HG02885 (cell line): ENCODE measurements at regions not wholly inside any gene's neighbourhood (a gene's known extent, or its start where the extent isn't known, plus 50 kb on each side); places are given as distances from the start of the nearest gene placed in this dataset.
"Not testable (repeated sequence)": the region's sequence is repeated elsewhere in the genome, so short reads cannot be mapped to it uniquely, and the experiment has no call there.

ENCODE experiments used
- ATAC-seq: cut with Tn5 transposase; IDR thresholded peaks from one replicate; pipeline ENCODE4 v1.9.1; 2021; ENCODE audit warnings: mild to moderate bottlenecking; ENCODE audit not compliant: unreplicated experiment, poor library complexity

DNA sequence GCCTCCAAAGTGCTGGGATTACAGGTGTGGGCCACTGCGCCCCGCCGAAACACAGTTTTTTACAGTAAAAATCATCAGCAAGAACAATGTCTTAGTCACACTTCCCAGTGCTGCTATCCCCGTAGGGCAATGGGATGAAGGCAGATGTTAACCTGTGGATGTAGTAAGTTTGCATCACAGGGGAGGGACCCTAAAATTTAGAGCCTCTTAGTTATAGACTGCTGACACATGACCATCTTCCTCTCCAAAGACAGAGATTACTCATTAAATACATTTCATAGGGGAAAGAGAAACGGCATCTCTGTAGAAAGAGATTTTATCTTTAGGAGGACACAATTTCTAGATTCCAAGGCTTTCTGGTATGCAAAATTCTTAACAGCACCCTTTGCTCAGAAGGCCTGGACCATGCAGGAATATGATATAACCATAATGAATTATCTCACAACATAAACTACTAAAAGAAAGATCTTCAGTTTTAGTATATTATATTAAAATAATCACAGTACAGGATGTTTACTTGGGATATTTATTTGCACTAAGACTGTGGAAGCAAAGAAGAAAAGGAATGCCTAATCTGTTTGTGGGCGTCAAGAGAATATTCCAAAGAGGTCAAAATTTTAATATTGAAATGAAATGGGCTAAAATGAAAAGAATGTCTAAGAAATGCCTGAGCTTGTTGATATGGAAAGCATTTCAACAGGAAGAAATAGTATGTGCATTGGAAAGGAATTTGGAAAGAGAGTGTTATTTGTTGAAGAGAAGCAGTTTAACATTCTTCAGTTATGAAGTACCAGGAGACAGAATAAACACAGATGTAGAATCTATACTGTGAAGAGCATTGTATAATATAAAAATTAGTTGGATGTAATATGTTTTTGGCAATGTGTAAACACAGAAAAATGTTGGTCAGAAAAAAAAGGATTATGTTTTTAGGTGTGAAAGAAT is 1228.3 kb upstream of the CHAC2 start:
- ATAC-seq = no peak

DNA sequence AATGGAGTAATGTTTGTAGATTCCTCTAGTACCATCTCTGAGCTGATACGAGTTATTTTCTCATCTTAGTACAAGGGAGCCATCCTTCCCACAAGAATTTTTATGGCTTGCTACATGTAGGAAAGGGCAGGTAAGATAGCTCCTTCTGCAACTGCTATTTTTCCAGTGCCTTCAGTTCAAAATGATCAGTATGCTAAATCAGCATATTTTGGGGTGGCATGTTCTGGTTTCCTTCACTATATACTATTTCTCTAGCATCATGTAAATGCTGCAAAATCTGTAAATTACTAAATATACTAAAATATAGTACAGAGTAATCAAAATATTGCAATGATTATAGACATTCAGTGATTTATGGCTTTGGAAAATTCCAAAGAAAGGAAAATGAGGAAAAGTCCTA is 1230.0 kb upstream of the CHAC2 start:
- no peak for ATAC-seq

DNA sequence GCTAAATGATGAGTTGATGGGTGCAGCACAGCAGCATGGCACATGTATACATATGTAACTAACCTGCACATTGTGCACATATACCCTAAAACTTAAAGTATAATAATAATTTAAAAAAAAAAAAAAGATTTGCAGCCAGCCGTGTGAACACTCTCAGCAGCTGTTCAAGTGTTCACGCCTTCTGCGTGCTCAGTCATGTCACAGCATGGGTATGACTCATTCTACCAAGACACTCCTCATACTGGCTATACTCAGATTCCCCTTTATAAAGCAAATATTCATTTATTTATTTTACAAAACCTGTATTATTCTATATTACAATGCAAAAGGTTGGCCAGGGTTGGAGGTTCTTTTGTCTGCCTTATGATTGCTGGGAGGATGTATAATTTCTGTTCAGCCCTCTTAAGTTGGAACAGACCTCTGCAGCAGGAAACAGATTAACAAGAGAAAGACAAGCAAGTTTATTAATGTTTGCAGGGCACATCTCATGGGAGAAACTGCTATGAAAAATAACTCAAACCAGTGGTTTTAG is 1230.6 kb upstream of the CHAC2 start:
- no peak for ATAC-seq

DNA sequence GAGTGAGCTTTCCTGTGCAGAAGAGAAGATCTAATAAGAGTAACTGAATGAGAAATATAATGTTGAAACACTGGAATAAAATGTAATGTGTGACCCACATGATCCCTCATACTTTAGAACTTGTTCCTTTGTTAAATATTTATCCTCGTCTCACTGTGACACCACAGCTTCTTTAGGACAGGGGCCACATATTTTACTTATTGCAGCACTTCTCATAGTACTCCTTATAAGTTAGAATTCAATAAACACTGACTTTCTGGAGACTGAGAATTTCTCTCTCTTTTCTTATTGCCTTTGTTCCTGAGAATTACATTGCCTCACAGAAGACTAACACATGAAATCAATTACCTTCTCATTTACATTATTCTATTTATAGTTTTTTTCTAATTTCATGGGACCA is 1234.6 kb upstream of the CHAC2 start:
- ATAC-seq = no peak

DNA sequence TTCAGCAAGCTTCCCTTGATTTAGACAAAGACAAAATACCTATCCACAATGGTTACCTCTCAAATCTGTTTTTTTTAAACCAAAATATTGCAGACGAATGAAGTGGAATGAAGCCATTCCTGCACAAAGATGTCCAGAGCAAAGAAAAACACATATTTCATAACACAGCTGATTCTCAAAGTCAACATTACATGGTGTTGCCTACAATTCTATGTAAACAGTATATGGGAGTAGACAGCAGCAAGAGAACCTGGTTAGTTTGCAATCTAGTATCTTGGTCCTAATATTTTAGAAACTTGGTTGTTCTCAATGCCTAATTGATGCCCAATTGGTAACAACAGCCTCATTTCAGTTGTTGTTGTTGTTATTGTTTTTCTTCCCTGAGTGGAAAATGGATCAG is 1240.9 kb upstream of the CHAC2 start:
- no peak for ATAC-seq

DNA sequence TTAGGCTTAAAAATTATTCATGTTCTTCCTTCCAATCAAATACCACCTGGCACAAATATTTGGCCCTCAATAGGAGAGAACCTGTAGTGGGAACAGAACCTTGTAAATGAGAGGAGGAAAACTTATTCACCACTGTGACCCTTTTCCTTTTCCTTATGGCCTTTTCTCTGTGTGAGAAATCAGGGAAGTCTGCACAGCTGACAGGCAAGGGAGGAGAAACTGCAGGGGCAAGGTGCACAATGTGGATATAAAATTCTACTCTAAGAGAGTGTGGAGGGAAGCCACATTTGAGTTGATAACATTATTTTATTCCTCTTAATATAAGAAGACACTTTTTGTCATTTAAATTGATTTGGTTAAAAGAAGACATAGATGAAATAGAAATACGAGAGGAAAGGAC is 1247.0 kb upstream of the CHAC2 start:
- ATAC-seq = no peak

DNA sequence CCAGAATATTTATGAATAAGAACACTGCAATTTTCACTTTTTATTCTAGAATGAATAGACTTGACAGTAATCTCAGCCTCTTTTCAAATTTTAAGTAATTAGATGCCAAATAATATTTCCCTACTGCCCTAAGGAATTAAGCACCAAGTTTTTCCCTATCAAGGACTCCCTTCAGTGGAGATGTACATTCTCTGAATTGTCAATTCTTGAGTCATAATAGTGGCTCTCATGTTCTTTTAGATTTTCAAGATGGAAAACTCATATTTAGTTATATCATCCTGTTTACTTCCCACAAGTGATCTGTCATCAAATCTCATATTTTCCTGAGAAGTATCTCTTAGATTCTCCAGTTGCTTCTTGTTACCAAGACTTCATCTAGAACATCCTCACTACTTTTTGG is 1248.9 kb upstream of the CHAC2 start:
- ATAC-seq = no peak

DNA sequence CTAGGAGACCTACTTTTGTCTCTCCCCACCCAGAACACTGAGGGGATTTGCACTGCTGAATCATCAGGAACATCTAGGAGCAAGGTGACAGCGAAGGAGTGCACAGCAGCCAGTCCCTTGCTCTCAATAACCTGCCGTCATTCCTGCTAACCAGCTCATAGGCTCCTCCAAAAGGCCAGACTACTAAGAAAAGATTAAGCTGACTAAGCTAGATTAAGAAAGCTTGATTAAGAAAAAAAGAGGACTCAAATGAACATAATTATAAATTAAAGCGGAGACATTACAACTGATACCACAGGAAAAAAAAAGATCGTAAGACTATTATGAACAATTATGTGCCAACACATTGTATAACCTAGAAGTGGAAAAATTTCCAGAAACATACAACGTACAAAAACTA is 1254.8 kb upstream of the CHAC2 start:
- no peak for ATAC-seq

DNA sequence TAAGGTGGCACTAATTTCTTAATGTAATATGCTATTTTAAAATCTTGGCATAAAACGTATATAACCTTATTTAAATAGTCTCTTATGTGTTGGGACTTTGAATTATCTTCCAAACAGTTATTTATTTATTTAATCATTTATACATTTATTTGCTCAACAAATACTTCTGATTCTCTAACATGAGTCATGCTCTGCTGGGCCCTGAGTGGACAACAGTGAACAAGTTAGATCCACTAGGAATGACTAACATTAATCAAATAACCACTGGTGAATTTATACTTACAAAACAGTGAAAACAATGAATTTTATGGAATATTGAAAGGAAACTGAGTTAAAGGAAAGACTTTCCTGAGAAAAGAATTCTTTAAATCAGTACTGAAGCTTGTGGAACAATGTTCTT is 1257.2 kb upstream of the CHAC2 start:
- no peak for ATAC-seq

DNA sequence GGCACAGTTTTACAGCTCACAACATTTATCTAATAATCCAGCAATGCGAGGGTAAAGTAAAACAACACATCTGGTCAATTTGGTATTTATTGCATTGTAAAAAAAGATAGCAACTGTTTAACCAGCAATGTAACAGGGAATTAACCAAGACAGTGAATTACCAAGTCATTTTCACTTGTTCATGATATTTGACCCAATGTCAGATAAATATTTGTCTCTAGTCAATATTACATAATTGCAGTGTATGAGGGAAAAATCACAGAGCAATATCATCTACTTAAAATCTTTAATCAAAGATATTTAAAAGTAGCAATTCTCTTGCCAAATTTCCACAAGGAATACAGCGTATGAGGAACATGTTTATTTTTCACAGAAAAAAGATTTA is 1265.1 kb upstream of the CHAC2 start:
- no peak for ATAC-seq

DNA sequence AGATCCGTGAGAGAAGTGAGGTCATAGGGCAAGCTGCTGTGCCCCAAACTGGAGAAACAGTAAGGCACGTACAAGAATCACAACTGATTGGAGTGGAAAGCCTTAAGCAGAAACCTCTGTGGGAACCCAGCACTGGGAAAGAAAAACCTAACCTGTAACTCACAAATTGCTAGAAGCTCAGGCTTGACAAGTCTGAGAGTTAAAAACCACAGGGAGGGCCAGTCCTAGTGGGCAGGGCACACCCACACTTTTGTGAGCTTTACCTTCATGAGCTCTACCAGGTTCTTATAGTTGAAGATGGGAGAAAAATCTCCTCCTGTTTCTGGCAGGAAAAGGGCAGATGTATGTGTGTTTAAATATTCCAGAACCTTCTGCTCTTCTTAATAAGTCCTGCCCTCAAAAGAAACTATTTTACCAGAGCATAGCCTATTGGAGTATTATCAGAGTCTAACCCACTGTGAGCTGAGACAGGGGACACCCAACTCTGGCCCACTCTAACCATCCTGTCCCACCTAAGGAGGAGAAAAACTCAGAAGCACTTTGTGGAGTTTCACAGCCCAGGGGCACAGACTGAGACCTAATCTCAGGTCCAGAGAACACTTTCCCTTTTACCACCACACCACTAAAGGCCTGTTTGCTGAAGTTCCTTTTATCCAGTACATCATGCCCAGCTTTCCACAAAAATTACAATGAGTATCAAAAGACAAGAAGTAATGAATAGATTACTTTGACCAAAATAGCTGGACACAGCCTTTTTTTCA is 1265.7 kb upstream of the CHAC2 start:
- ATAC-seq = no peak

DNA sequence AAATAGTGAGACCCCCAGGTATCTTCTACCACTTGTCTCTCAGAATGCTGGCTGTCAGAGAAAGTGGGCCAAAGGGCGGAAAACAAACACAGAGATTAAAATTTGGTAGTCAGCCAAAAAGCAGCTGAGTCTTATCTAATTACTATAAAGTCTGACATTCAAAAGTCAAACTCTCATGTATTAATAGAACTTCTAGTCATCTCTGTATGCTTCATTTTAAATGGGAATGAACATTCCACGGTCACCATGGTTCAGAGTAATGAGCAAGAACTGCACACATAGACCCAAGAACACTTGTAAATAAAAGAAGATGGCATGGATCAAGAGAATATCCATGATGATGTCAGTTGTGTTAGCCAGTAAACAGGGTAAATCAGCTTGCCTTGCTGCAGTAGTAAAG is 1267.0 kb upstream of the CHAC2 start:
- no peak for ATAC-seq

DNA sequence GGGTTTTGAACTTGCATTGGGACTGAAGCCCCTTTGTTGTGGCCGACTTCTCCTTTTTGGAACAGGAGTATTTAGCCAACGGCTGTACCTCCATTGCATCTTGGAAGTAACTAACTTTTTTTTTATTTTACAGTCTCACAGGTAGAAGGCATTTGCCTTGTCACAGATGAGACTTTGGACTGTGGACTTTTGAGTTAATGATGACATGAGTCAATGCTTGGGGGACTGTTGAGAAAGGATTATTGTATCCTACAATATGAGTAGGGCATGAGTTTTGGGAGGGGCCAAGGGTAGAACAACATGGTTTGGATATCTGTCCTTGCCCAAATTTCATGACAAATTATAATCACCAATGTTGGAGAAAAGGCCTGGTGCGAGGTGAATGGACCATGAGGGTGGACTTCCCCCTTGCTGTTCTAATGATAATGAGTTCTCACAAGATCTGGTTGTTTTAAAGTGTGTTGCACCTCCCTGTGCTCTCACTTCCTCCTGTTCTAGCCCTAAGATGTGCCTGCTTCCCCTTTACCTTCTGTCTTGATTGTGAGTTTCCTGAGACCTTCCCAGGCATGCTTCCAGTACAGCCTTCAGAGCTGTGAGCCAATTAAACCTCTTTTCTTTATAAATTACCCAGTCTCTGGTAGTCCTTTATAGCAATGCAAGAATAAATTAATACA is 1269.4 kb upstream of the CHAC2 start:
- no peak for ATAC-seq

DNA sequence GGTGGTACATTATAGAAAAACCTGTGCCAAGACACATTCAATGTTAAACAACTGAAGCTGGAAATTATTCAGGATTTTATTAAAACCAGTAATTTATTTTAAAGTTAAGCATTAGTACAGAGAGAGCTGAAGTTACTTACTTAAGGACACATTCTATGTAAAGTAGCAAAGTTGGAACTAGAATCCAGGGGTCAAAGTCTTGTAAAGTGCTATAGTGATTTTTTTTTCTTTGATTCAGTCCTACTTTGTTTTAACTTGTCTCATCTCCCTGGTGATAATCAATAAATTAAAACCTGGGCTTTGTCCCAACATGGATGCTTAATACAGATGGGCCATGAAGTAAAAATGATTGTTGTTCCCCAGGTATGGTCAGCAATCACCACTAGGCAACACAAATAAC is 1271.8 kb upstream of the CHAC2 start:
- no peak for ATAC-seq

DNA sequence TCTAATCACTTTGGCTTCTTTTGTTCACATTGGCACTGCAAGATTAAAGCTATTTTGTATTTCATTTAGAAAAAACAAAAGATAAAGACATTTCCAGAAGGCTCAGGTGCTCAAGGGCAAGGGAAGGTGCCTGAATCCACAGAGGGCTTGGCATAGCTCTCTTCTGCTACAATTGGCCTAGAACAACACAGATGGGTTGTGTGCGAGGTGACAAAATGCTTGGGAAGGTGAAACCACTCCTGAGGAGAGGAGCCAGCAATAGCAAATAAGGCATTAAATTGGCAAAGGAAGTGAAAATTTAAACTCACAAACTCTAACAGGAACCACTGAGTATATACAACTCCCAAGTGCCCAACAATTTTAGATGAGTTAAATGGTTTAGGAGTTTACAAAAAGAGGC is 1290.4 kb upstream of the CHAC2 start:
- ATAC-seq = no peak

DNA sequence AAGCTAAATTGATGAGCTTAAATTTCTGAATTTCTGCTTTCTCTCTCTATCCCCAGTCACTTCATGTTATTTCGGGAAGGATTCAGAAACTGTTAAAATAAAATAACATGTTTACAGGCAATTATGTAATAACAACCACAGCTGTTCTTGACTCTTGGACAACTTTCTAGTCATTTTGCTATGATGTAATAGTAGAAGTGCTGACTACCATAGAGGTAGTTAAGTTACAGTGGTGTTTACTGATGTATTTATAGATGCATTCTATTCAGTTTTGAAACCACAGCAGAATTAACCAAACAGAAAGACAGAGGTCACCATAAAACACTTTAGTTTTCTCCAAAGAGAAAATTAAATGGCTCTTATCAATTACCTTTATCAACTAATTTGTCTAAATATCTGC is 1292.0 kb upstream of the CHAC2 start:
- ATAC-seq = no peak

DNA sequence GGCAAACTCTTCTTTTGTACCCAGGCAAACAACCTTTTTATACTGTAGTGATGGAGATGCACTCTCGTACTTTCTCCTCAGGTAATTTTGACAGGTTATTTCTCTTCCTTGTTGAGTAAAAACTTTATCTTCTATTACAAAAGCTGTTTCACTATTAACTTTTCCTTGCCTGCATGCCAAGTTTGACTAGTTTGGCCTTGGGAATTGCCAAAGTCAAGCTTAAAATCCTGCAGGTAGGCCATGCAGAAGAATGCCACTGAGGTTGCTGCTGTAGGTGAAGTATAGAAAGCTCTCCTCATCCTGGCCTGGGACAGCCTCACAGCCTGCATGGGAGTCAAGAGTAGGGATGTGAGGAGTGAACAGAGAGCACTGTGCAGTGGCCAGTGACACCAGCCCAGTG is 1293.5 kb upstream of the CHAC2 start:
- no peak for ATAC-seq

DNA sequence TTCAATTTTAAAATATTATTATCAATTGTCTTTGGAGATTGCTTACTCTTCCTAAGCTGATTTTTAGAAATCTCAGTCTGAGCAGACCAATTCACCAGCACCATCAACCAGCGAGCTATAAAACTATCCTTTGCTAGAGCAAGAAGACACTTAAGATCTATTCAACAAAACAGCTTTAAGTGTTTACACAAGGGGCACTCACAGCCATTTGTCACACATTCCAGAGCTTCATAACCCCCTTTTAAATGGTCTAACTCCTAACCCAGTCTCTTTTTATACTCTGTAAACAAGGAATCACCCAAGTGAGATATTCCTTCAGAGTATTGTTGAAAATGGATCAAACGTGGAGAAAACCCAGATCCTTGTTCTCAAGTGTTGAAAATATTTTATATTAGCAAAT is 1294.1 kb upstream of the CHAC2 start:
- ATAC-seq = no peak

DNA sequence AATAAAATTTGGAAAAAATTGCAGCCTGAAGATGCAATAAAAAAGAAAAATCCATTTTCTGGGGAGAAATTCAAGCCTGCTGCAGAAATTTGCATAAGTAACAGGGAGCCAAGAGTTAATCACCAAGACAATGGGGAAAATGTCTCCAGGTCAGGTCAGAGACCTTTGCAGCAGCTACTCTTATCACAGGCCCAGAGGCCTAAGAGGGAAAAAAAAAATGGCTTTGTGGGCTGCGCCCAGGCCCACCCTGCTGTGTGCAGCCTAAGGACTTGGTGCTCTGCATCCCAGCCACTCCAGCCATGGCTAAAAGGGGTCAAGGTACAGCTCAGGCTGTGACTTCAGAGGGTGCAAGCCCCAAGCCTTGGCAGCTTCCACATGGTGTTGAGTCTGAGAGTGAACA is 1297.1 kb upstream of the CHAC2 start:
- ATAC-seq = not testable (repeated sequence)

DNA sequence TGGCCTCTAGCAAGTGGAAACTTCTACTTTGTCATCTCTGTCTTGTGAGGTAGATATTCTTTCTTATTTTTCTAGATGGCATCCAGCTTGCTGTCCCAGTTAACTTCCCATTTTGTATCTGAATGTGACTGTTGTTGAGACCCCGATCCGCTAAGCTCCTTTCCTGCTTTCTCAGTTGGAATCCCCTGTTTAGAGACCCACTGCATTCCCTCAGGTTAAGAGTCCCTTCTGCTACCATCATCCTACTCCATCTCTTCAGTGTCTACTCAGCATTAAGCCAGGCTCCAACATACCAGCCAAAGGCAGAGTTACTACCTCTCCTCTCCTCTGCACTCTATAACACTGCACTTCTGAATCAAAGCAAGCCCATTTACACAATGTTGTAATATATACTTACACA is 1300.4 kb upstream of the CHAC2 start:
- no peak for ATAC-seq

DNA sequence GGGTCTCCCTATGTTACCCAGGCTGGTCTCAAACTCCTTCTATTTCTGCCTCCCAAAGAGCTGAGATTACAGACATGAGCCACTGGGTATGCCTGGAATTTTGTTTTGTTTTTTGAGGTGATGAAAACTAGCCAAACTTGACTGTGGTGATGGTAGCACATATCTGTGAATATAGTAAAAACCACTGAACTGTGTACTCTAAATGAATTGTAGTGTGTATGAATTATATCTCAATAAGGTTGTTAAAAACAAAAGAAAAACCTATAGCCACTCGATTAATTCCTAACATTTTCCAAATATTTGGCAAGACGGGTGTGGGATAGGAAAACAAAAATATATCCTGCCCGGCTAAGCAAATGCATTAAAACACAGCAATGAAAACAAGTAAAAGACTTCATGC is 1302.3 kb upstream of the CHAC2 start:
- no peak for ATAC-seq
